ENCODE measurements at regions not wholly inside any gene's neighbourhood (a gene's known extent, or its start where the extent isn't known, plus 50 kb on each side); places are given as distances from the start of the nearest gene placed in this dataset.

- TF ChIP-seq, protein P1, sequence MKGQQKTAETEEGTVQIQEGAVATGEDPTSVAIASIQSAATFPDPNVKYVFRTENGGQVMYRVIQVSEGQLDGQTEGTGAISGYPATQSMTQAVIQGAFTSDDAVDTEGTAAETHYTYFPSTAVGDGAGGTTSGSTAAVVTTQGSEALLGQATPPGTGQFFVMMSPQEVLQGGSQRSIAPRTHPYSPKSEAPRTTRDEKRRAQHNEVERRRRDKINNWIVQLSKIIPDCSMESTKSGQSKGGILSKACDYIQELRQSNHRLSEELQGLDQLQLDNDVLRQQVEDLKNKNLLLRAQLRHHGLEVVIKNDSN (CRISPR knock-in tag; IDR thresholded peaks at IDR 0.05), result no peak
- TF ChIP-seq ZNF263 (CRISPR knock-in tag; IDR thresholded peaks at IDR 0.05; ENCODE audit: low read depth) (no peak), ATF3 (CRISPR knock-in tag; conservative IDR thresholded peaks at IDR 0.05) (no peak), SMAD4 (CRISPR knock-in tag; IDR thresholded peaks at IDR 0.05) (no peak)
- TF ChIP-seq, protein P2, sequence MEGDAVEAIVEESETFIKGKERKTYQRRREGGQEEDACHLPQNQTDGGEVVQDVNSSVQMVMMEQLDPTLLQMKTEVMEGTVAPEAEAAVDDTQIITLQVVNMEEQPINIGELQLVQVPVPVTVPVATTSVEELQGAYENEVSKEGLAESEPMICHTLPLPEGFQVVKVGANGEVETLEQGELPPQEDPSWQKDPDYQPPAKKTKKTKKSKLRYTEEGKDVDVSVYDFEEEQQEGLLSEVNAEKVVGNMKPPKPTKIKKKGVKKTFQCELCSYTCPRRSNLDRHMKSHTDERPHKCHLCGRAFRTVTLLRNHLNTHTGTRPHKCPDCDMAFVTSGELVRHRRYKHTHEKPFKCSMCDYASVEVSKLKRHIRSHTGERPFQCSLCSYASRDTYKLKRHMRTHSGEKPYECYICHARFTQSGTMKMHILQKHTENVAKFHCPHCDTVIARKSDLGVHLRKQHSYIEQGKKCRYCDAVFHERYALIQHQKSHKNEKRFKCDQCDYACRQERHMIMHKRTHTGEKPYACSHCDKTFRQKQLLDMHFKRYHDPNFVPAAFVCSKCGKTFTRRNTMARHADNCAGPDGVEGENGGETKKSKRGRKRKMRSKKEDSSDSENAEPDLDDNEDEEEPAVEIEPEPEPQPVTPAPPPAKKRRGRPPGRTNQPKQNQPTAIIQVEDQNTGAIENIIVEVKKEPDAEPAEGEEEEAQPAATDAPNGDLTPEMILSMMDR (IDR thresholded peaks at IDR 0.05), result no peak; the same call in none of the 2 replicates
These were observed 116.8 kb upstream of the SHISA3 start for GRCh38 chr4:42280327-42281095.

Data from WTC11 (cell line).